Esophagus muscularis mucosa (tissue), 4 donors: ENCODE measurements at regions not wholly inside any gene's neighbourhood (a gene's known extent, or its start where the extent isn't known, plus 50 kb on each side); places are given as distances from the start of the nearest gene placed in this dataset.

Experiments
- EP300 ChIP-seq: sonication (generic); formaldehyde crosslinking; IDR thresholded peaks from one replicate; pipeline ENCODE4 v1.6.1; 2017; ENCODE audit warnings: antibody characterized with exemption
- POLR2A ChIP-seq: fragments of 450-650 bp; IDR thresholded peaks from one replicate; pipeline ENCODE4 v1.6.1; 2017; ENCODE audit warnings: antibody characterized with exemption, moderate library complexity, mild to moderate bottlenecking, low read depth
- POLR2AphosphoS5 ChIP-seq, 2 donors: sonication (generic); formaldehyde crosslinking; IDR thresholded peaks; one replicate each; pipeline ENCODE4 v1.6.1; 2017; ENCODE audit warnings: antibody characterized with exemption in 2 of 2
- TF ChIP-seq, protein P1 (sequence below), 3 experiments: fragments of 200-600 bp in 2 of 3; fragments of 450-650 bp in 1 of 3; sonication (generic) in 2 of 3; IDR thresholded peaks; one replicate each; pipeline ENCODE4 v1.5.1; 2017 to 2019; ENCODE audit warnings: antibody characterized with exemption in 3 of 3, mild to moderate bottlenecking in 2 of 3, moderate library complexity in 1 of 3

DNA sequence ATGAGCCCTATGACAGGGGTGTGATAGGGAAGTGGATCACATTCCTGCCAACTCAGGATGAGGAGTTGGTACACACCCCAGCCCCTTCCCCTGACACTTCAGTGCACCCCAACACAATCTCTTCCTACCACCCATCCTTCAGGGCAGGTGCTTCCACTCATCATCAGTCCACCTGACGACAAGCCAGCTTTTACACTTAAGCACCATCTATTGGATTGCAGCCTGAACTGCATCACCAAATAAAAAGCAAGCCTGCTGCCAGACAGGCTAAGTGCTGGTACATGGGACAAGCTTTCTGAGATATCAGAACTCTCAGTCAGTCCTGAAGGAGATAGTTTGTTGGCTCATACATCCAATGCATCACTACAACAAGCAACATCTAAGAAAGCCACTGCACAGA, 69.0 kb upstream of the TMEM200A start:
- TF ChIP-seq, protein P1, sequence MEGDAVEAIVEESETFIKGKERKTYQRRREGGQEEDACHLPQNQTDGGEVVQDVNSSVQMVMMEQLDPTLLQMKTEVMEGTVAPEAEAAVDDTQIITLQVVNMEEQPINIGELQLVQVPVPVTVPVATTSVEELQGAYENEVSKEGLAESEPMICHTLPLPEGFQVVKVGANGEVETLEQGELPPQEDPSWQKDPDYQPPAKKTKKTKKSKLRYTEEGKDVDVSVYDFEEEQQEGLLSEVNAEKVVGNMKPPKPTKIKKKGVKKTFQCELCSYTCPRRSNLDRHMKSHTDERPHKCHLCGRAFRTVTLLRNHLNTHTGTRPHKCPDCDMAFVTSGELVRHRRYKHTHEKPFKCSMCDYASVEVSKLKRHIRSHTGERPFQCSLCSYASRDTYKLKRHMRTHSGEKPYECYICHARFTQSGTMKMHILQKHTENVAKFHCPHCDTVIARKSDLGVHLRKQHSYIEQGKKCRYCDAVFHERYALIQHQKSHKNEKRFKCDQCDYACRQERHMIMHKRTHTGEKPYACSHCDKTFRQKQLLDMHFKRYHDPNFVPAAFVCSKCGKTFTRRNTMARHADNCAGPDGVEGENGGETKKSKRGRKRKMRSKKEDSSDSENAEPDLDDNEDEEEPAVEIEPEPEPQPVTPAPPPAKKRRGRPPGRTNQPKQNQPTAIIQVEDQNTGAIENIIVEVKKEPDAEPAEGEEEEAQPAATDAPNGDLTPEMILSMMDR (IDR thresholded peaks at IDR 0.05): no peak
- TF ChIP-seq POLR2AphosphoS5 (IDR thresholded peaks at IDR 0.05) (no peak), POLR2A (no peak), EP300 (no peak)
